CD14-positive monocyte (primary cell): ENCODE measurements at regions not wholly inside any gene's neighbourhood (a gene's known extent, or its start where the extent isn't known, plus 50 kb on each side); places are given as distances from the start of the nearest gene placed in this dataset.

Source experiments
- DNase-seq, 3 donors: peaks; one replicate each; pipeline ENCODE4 v3.0.0-alpha.2; 2011 to 2022
- H2AFZ ChIP-seq: 2 replicates; pipeline ENCODE4 v1.6.0; 2012; ENCODE audit warnings: mild to moderate bottlenecking, low read depth, low read length, inconsistent platforms; ENCODE audit not compliant: insufficient read depth, poor library complexity, severe bottlenecking
- H3K27ac ChIP-seq, 2 donors: 1 replicate in 1 of 2; 2 replicates in 1 of 2; pipeline ENCODE4 v1.5.1; 2012 to 2013; ENCODE audit warnings: low read length in 2 of 2, control low read depth in 1 of 2, inconsistent platforms in 1 of 2, low read depth in 1 of 2, mild to moderate bottlenecking in 1 of 2
- H3K27me3 ChIP-seq, 2 donors: one replicate each; pipeline versions ENCODE4 v1.6.0 to v1.6.1; 2011 to 2013; ENCODE audit warnings: low read length in 2 of 2; ENCODE audit not compliant: control insufficient read depth in 2 of 2, insufficient read depth in 2 of 2
- H3K36me3 ChIP-seq, 2 donors: replicated peaks in 1 of 2; 1 replicate in 1 of 2; 2 replicates in 1 of 2; pipeline versions ENCODE4 v1.5.1 to v1.6.1; 2012 to 2013; ENCODE audit warnings: low read length in 2 of 2, control low read depth in 1 of 2, inconsistent platforms in 1 of 2, mild to moderate bottlenecking in 1 of 2; ENCODE audit not compliant: insufficient read depth in 2 of 2, control insufficient read depth in 1 of 2
- H3K4me1 ChIP-seq, 2 donors: 1 replicate in 1 of 2; 2 replicates in 1 of 2; pipeline versions ENCODE4 v1.5.1 to v1.6.1; 2012 to 2013; ENCODE audit warnings: low read length in 2 of 2, control low read depth in 1 of 2, inconsistent platforms in 1 of 2, mild to moderate bottlenecking in 1 of 2, moderate library complexity in 1 of 2; ENCODE audit not compliant: insufficient read depth in 2 of 2, control insufficient read depth in 1 of 2
- H3K4me2 ChIP-seq: replicated peaks from 2 replicates; pipeline ENCODE3; 2012; ENCODE audit warnings: low read length, moderate library complexity, mild to moderate bottlenecking; ENCODE audit not compliant: poor library complexity, severe bottlenecking; ENCODE audit errors: extremely low read depth
- H3K4me3 ChIP-seq, 3 experiments: fragments of 200-600 bp in 1 of 3; sonication (generic) in 1 of 3; replicated peaks in 1 of 3; 1 replicate in 2 of 3; 2 replicates in 1 of 3; pipeline ENCODE4 v1.5.1; 2011 to 2013; ENCODE audit warnings: low read length in 3 of 3, mild to moderate bottlenecking in 3 of 3, control low read depth in 2 of 3, low read depth in 2 of 3, inconsistent platforms in 1 of 3, moderate library complexity in 1 of 3
- H3K79me2 ChIP-seq: 2 replicates; pipeline ENCODE4 v1.6.0; 2012; ENCODE audit warnings: mild to moderate bottlenecking, control low read depth, inconsistent platforms, low read length, moderate library complexity; ENCODE audit not compliant: insufficient read depth
- H3K9ac ChIP-seq: 2 replicates; pipeline ENCODE4 v1.6.0; 2017; ENCODE audit warnings: low read length, mild to moderate bottlenecking; ENCODE audit not compliant: insufficient read depth, poor library complexity, severe bottlenecking
- H3K9me3 ChIP-seq, 2 donors: replicated peaks in 1 of 2; 1 replicate in 1 of 2; 2 replicates in 1 of 2; pipeline versions ENCODE4 v1.5.1 to v1.6.1; 2012 to 2013; ENCODE audit warnings: low read length in 2 of 2, control low read depth in 1 of 2; ENCODE audit not compliant: control insufficient read depth in 1 of 2, insufficient read depth in 1 of 2
- H4K20me1 ChIP-seq: 2 replicates; pipeline ENCODE4 v1.6.0; 2012; ENCODE audit warnings: mild to moderate bottlenecking, low read length, control low read depth, moderate library complexity; ENCODE audit not compliant: insufficient read depth
- H3K27ac Mint-ChIP-seq, 7 donors: one replicate each; pipeline ENCODE4 v1.8.0; 2020; ENCODE audit warnings: mild to moderate bottlenecking in 7 of 7, mixed read lengths in 7 of 7, moderate library complexity in 6 of 7, inconsistent platforms in 2 of 7
- H3K27me3 Mint-ChIP-seq, 3 donors: one replicate each; pipeline ENCODE4 v1.8.0; 2021 to 2022; ENCODE audit warnings: low read depth in 3 of 3, mild to moderate bottlenecking in 3 of 3, mixed read lengths in 3 of 3, moderate library complexity in 3 of 3, inconsistent platforms in 1 of 3
- H3K36me3 Mint-ChIP-seq, 2 donors: one replicate each; pipeline ENCODE4 v1.8.0; 2020; ENCODE audit warnings: mixed read lengths in 2 of 2, inconsistent platforms in 1 of 2, mild to moderate bottlenecking in 1 of 2
- H3K4me1 Mint-ChIP-seq: one replicate; pipeline ENCODE4 v1.8.0; 2020; ENCODE audit warnings: mild to moderate bottlenecking, mixed read lengths
- H3K4me3 Mint-ChIP-seq, 2 donors: one replicate each; pipeline ENCODE4 v1.8.0; 2020; ENCODE audit warnings: mild to moderate bottlenecking in 2 of 2, mixed read lengths in 2 of 2, moderate library complexity in 1 of 2
- H3K9me3 Mint-ChIP-seq, 7 donors: one replicate each; pipeline ENCODE4 v1.8.0; 2020 to 2022; ENCODE audit warnings: mixed read lengths in 7 of 7, mild to moderate bottlenecking in 6 of 7, moderate library complexity in 6 of 7, inconsistent platforms in 2 of 7
- CTCF ChIP-seq: fragments of 200-600 bp; IDR thresholded peaks from one replicate; pipeline ENCODE4 v1.8.0; 2022; ENCODE audit warnings: antibody characterized with exemption, mild to moderate bottlenecking
- WGBS: methylation state at CpG from one replicate; pipeline ENCODE4 v1.1.5; 2013; ENCODE audit warnings: missing lambda C conversion rate; ENCODE audit not compliant: insufficient coverage; 5-methylcytosine and 5-hydroxymethylcytosine counted together
- intact Hi-C, 2 donors: fragments of 100-400 bp; cut with micrococcal nuclease; formaldehyde crosslinking; loops; one replicate each; pipeline versions ENCODE4 v1.15.0 to v1.15.1; 2023

- no peak for TF ChIP-seq CTCF
- no CpG with 5 or more reads among the region's 3 CpGs for WGBS
- no peak overlapping the region for H3K9ac ChIP-seq
- no peaks in the 10 kb centered on the region for H3K79me2 ChIP-seq
- H2AFZ ChIP-seq = no peak overlapping the region
- H3K4me2 ChIP-seq = no peak overlapping the region
- no peaks in the 10 kb centered on the region for H3K9me3 ChIP-seq
- no peak overlapping the region for H3K27ac ChIP-seq
- Mint-ChIP-seq H3K4me1 (peaks cover 5% of the 10 kb centered on the region), H3K27me3 (peaks cover 0 to 4% (median 2%) of the 10 kb centered on the region in 3 donors), H3K36me3 (no peaks in the 10 kb centered on the region), H3K9me3 (peaks cover 0 to 15% (median 2%) of the 10 kb centered on the region in 7 donors), H3K4me3 (no peak overlapping the region), H3K27ac (no peak overlapping the region)
- no peaks in the 10 kb centered on the region for H3K36me3 ChIP-seq
- H4K20me1 ChIP-seq = no peaks in the 10 kb centered on the region
- DNase-seq = no peak
- H3K4me3 ChIP-seq = no peak overlapping the region
- intact Hi-C loops = no loop called here
- H3K4me1 ChIP-seq = no peaks in the 10 kb centered on the region
- H3K27me3 ChIP-seq = no peaks in the 10 kb centered on the region
Observed at GRCh38 chrX:123807835-123808416, 51.9 kb upstream of the XIAP start.

- no peaks in the 10 kb centered on the region for H3K36me3 Mint-ChIP-seq
- H3K4me3 Mint-ChIP-seq = no peak overlapping the region
- Histone ChIP-seq H3K27ac (no peak overlapping the region), H3K4me2 (no peak overlapping the region), H3K79me2 (no peaks in the 10 kb centered on the region), H3K4me1 (no peaks in the 10 kb centered on the region), H2AFZ (no peak overlapping the region), H3K36me3 (no peaks in the 10 kb centered on the region), H3K27me3 (no peaks in the 10 kb centered on the region), H4K20me1 (no peaks in the 10 kb centered on the region), H3K9me3 (no peaks in the 10 kb centered on the region), H3K9ac (no peak overlapping the region), H3K4me3 (no peak overlapping the region)
- no peak overlapping the region for H3K27ac Mint-ChIP-seq
- no peak for TF ChIP-seq CTCF
- H3K4me1 Mint-ChIP-seq = no peaks in the 10 kb centered on the region
- H3K9me3 Mint-ChIP-seq = peaks cover 0 to 12% (median 2%) of the 10 kb centered on the region in 7 donors
- DNase-seq = no peak
- intact Hi-C loops = no loop called here
- peaks cover 0 to 9% (median 0%) of the 10 kb centered on the region in 3 donors for H3K27me3 Mint-ChIP-seq
- 100% methylated on average over 2 of the region's 5 CpGs for WGBS
Observed at GRCh38 chrX:123809854-123810375, 49.9 kb upstream of the XIAP start.
